ENCODE measurements at regions not wholly inside any gene's neighbourhood (a gene's known extent, or its start where the extent isn't known, plus 50 kb on each side); places are given as distances from the start of the nearest gene placed in this dataset.

DNA sequence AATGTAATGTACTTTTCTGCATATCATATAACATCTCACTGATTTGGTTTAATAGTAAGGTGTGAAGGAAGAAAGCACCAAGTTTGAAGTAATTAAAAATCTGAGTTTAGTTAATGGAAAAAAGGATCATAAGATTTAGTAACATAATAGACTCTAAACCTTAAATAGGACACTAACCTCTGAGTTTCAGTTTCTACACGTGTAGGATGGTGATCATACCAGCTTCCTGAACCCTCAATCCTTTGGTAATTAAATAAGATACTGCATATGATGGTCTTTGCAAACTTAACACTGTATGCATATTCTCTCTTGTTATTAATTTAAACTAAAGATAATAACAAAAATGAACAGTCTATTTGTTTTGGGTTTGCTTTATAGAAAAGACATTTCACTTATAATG is 216.8 kb downstream of the NUP35 start:
- Histone ChIP-seq H3K27me3 (ENCODE audit: insufficient read depth, low read length) (no peaks in the 10 kb centered on the region), H3K36me3 (ENCODE audit: insufficient read depth, low read length) (no peaks in the 10 kb centered on the region), H2AFZ (ENCODE audit: low read depth, low read length) (no peak overlapping the region), H3K4me3 (ENCODE audit: low read length) (no peak overlapping the region), H3K9me3 (ENCODE audit: low read length) (no peaks in the 10 kb centered on the region), H3K4me1 (ENCODE audit: insufficient read depth, low read length) (no peaks in the 10 kb centered on the region)

DNA sequence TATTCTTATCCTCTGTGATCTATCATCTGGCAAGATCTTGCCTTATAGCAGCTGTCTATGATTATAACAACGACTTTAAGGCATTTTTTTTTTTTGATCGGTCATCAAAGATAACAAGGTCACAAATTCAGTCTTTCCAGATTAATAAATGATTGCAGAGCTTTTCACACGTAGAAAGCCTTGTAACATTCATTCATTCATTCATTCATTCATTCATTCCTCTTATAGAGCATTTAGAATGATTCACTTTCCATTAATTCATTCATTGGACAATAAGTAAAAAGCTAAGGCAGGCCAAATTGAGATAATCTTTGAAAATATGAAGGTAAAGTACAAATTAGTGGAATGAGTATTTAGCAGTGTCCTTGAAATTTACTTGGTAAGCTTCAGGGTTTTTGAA is 223.7 kb downstream of the NUP35 start:
- no peak overlapping the region for H3K4me3 ChIP-seq (ENCODE audit: low read length)
- no peaks in the 10 kb centered on the region for H3K4me1 ChIP-seq (ENCODE audit: insufficient read depth, low read length)
- H3K36me3 ChIP-seq (ENCODE audit: insufficient read depth, low read length): no peaks in the 10 kb centered on the region
- H2AFZ ChIP-seq (ENCODE audit: low read depth, low read length): no peak overlapping the region
- H3K9me3 ChIP-seq (ENCODE audit: low read length): no peaks in the 10 kb centered on the region
- no peaks in the 10 kb centered on the region for H3K27me3 ChIP-seq (ENCODE audit: insufficient read depth, low read length)

DNA sequence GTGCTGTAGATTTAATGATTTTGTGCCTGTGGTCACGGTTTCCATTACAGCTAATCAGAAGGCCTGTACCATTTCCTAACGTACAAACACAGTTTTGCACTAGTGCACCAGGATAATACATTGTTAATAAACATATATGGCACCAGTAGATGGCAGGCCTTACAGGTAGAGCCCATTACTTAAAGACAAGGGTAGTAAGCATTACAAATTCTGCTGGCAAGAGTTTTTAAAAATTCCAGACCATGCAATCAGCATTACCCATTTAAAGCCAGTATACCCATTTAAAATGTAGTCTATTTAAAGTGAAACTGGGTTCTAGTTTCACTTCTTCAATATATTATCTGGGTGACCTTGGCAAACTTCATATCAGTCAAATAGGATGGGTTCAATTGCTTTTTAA is 224.2 kb downstream of the NUP35 start:
- Histone ChIP-seq H3K27me3 (ENCODE audit: insufficient read depth, low read length) (no peaks in the 10 kb centered on the region), H3K4me3 (ENCODE audit: low read length) (no peak overlapping the region), H3K4me1 (ENCODE audit: insufficient read depth, low read length) (no peaks in the 10 kb centered on the region), H3K36me3 (ENCODE audit: insufficient read depth, low read length) (no peaks in the 10 kb centered on the region), H3K9me3 (ENCODE audit: low read length) (no peaks in the 10 kb centered on the region), H2AFZ (ENCODE audit: low read depth, low read length) (no peak overlapping the region)

DNA sequence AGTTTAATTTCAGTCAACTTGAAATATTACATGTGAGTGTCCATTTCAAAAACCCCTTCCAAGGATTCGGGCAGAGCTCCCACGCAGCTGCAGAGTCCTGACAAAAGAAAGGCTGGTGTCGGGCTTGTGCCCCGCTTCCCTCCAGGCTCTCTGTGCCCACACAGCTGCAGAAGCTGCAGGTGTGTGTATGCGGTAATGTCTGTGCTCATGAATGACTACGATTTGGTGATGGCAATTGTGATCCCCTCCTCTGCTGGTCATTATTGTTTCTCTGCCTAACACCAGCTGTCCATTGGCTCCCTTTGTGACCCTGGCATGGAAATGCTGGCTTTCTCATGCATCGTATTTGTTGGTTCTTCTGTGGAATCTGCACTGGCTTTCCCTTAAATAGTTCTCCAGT is 224.8 kb downstream of the NUP35 start:
- Histone ChIP-seq H2AFZ (ENCODE audit: low read depth, low read length) (peak overlapping the region; percentile 13), H3K4me1 (ENCODE audit: insufficient read depth, low read length) (no peaks in the 10 kb centered on the region), H3K4me3 (ENCODE audit: low read length) (no peak overlapping the region), H3K27me3 (ENCODE audit: insufficient read depth, low read length) (no peaks in the 10 kb centered on the region), H3K36me3 (ENCODE audit: insufficient read depth, low read length) (no peaks in the 10 kb centered on the region), H3K9me3 (ENCODE audit: low read length) (no peaks in the 10 kb centered on the region)

DNA sequence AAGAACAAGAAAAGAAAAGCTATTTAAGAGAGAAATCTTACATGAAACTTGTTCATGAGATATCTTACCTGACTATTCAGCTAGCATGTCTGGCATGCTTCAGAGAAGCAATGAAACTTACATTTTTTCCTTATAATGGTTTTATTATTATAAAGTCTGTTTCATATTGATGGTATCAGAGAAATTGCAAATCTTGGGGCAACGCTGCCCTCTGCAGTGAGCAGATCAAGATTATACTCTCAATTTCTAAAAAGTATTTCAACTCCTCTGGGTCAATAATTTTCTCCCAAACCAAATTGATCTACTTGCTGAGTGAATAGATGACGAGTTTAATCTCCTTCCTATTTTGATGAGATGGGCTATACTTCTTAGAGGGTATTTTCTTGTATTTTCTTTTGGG is 235.6 kb downstream of the NUP35 start:
- Histone ChIP-seq H2AFZ (ENCODE audit: low read depth, low read length) (no peak overlapping the region), H3K36me3 (ENCODE audit: insufficient read depth, low read length) (no peaks in the 10 kb centered on the region), H3K4me3 (ENCODE audit: low read length) (no peak overlapping the region), H3K27me3 (ENCODE audit: insufficient read depth, low read length) (no peaks in the 10 kb centered on the region), H3K9me3 (ENCODE audit: low read length) (no peaks in the 10 kb centered on the region), H3K4me1 (ENCODE audit: insufficient read depth, low read length) (no peaks in the 10 kb centered on the region)

DNA sequence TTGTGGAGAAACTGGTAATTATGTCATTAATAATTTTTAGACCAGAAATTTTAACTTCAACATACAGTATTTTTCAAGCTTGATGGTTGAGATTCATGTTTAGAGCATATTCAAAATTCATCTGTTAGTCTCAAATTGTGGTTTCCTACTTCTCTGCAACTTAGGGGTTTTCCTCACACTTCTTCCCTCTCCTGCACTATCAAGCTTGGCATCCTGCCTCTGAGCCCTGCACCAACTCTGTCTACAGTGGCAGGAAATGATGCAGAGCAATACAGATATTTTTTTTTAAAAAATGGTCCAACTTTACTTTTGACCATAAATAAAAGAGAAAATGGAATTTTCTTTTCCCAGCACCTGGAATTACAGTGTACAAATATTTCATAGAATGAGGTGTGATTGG is 247.3 kb downstream of the NUP35 start:
- no peak overlapping the region for H2AFZ ChIP-seq (ENCODE audit: low read depth, low read length)
- no peak overlapping the region for H3K4me3 ChIP-seq (ENCODE audit: low read length)
- H3K27me3 ChIP-seq (ENCODE audit: insufficient read depth, low read length): no peaks in the 10 kb centered on the region
- H3K36me3 ChIP-seq (ENCODE audit: insufficient read depth, low read length): no peaks in the 10 kb centered on the region
- H3K4me1 ChIP-seq (ENCODE audit: insufficient read depth, low read length): no peaks in the 10 kb centered on the region
- H3K9me3 ChIP-seq (ENCODE audit: low read length): no peaks in the 10 kb centered on the region

DNA sequence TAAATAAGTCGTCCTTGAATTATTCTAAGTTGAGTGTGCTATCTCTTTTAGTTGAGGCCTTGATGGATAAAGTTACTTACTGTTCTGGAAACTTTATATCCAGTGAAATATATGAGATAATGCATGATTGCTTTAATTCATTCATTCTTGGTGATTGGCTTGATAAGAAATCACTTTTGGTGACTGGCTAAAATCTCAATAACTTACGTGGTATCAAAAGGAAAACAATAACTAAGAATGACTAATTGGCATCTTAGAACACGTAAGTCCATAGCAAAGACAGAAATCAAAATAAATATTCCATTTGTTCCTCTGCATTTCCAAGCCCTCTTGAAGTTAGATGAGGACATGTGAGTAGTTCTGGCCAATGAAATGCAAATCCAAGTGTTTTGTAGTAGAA is 251.6 kb downstream of the NUP35 start:
- Histone ChIP-seq H2AFZ (ENCODE audit: low read depth, low read length) (no peak overlapping the region), H3K4me3 (ENCODE audit: low read length) (no peak overlapping the region), H3K27me3 (ENCODE audit: insufficient read depth, low read length) (no peaks in the 10 kb centered on the region), H3K9me3 (ENCODE audit: low read length) (no peaks in the 10 kb centered on the region), H3K36me3 (ENCODE audit: insufficient read depth, low read length) (no peaks in the 10 kb centered on the region), H3K4me1 (ENCODE audit: insufficient read depth, low read length) (no peaks in the 10 kb centered on the region)

DNA sequence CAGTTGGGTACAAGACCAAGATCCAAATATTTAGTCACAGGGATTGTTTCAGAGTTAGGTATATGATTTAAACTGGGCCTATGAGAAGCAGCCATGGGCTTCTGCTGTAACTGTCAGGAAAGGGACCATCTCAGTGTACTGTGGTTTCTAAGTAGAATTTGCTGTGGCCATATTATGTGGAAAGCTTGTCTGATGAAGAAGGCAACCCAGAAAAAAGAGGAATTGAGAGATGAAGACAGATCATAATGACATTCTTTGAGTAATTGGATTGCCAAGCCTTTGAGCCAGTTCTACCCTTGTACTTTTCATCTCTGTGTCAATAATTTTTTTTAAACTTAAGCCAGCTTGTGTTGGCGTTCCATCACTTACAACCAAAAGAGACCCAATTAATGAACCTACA is 259.6 kb downstream of the NUP35 start:
- no peaks in the 10 kb centered on the region for H3K9me3 ChIP-seq (ENCODE audit: low read length)
- no peaks in the 10 kb centered on the region for H3K4me1 ChIP-seq (ENCODE audit: insufficient read depth, low read length)
- H2AFZ ChIP-seq (ENCODE audit: low read depth, low read length): no peak overlapping the region
- H3K4me3 ChIP-seq (ENCODE audit: low read length): no peak overlapping the region
- no peaks in the 10 kb centered on the region for H3K36me3 ChIP-seq (ENCODE audit: insufficient read depth, low read length)
- no peaks in the 10 kb centered on the region for H3K27me3 ChIP-seq (ENCODE audit: insufficient read depth, low read length)

DNA sequence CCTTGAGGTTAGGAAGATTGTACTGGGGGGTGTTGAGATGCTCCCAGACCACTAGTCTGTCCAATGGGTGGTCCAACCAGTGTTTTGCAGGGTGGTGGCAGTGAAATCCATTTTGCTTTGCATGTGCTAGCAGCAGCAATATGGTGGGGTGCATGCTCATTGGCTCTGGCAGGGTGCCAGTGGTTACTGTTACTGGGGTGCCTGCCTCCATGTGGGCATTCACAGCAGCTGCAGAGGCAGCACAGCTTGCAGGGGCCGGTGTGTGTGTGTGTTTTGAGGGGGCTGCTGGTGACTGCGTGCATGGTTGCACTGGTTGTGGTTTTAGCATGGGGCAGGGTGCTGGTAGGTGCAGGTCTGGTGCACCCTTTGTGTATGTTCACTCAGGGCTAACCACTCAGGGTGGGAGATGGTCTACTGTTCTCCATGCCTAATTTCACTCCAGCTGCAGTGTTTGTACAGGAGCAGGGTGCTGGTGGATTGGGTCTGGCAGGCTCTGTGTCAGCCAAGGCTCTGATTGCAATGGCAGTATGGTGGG is 265.4 kb downstream of the NUP35 start:
- H3K36me3 ChIP-seq (ENCODE audit: insufficient read depth, low read length): no peaks in the 10 kb centered on the region
- no peaks in the 10 kb centered on the region for H3K4me1 ChIP-seq (ENCODE audit: insufficient read depth, low read length)
- no peak overlapping the region for H3K4me3 ChIP-seq (ENCODE audit: low read length)
- H2AFZ ChIP-seq (ENCODE audit: low read depth, low read length): no peak overlapping the region
- peaks cover 3% of the 10 kb centered on the region for H3K9me3 ChIP-seq (ENCODE audit: low read length)
- no peaks in the 10 kb centered on the region for H3K27me3 ChIP-seq (ENCODE audit: insufficient read depth, low read length)

DNA sequence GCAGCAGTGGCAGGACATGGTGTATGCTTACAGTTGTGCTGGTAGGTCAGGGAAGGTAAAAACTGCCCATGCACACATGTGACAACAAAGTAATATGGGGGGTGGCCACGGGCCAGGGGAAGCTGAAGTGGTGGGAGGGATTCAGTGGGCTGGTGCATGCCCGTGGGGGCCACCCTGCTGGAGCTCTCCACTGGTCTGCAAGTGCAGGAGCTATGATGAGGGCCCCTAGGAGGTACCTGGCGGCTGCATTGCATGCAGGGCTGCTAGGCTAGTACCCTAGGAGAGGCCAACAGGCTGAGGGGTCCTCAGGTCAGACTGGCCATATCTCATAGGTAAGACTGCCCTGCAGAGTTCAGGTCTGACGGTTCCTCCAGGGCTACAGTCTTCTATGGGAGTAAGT is 265.9 kb downstream of the NUP35 start:
- no peak overlapping the region for H3K4me3 ChIP-seq (ENCODE audit: low read length)

DNA sequence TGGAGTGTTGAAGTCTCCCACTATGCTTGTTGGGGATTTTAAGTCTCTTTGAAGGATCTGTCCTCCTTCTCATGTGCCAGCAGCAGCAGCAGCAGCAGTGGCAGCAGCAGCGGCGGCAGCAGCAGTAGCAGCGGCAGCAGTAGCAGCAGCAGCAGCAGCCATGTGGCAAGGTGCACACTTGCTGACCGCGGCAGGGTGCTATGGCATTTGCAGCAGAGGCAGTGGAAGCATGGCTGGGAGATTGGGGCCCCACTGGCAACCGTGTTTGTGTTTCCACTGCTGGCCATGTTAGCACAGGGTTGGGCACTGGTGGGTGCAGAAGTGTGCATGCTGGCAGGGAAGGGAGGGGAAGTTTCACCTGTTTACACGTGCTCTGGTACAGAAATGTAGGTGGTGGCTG is 280.1 kb downstream of the NUP35 start:
- Histone ChIP-seq H3K4me3 (ENCODE audit: low read length) (no peak overlapping the region), H2AFZ (ENCODE audit: low read depth, low read length) (no peak overlapping the region), H3K9me3 (ENCODE audit: low read length) (no peaks in the 10 kb centered on the region), H3K36me3 (ENCODE audit: insufficient read depth, low read length) (no peaks in the 10 kb centered on the region), H3K4me1 (ENCODE audit: insufficient read depth, low read length) (no peaks in the 10 kb centered on the region), H3K27me3 (ENCODE audit: insufficient read depth, low read length) (no peaks in the 10 kb centered on the region)

More for the DNA sequence above, 265.9 kb downstream of the NUP35 start:
- Histone ChIP-seq H2AFZ (ENCODE audit: low read depth, low read length) (no peak overlapping the region), H3K4me1 (ENCODE audit: insufficient read depth, low read length) (no peaks in the 10 kb centered on the region), H3K36me3 (ENCODE audit: insufficient read depth, low read length) (no peaks in the 10 kb centered on the region), H3K27me3 (ENCODE audit: insufficient read depth, low read length) (no peaks in the 10 kb centered on the region), H3K9me3 (ENCODE audit: low read length) (peaks cover 3% of the 10 kb centered on the region)

DNA sequence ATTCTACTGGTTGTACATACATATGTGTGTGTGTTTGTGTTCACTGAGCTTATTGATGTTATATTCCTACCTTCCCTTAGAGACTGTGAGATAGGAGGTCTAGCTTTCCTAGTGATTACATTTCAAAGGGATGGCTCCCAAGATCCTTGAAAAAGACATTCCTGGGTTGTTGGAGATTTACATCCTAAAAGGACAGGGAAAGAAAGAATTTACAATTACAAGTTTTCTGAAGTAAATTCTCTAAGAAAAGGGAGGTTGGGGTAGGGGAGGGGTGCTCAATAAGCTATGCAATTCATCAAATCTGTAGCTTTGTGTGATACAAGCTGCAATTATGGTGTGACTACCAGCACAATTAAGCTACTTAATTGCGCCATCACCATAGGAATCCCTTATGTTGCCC is 284.3 kb downstream of the NUP35 start:
- Histone ChIP-seq H3K36me3 (ENCODE audit: insufficient read depth, low read length) (no peaks in the 10 kb centered on the region), H3K27me3 (ENCODE audit: insufficient read depth, low read length) (no peaks in the 10 kb centered on the region), H2AFZ (ENCODE audit: low read depth, low read length) (no peak overlapping the region), H3K4me3 (ENCODE audit: low read length) (no peak overlapping the region), H3K4me1 (ENCODE audit: insufficient read depth, low read length) (no peaks in the 10 kb centered on the region), H3K9me3 (ENCODE audit: low read length) (no peaks in the 10 kb centered on the region)

DNA sequence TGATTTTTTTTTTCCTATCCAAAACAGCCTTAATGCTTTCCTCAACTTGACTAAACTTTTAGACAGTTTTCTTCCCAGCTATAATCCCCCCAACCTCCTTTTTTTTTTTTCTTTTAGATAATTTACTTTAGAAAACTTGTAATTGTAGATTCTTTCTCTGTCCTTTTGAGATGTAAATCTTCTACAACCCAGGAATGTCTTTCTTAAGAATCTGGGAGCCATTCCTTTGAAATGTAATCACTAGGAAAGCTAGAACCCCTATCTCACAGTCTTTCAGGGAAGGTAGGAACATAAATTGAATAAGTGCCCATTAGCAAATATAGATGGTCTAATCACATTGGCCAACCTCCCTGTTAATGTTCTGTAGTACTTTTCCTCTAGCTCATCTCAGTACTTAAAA is 285.4 kb downstream of the NUP35 start:
- Histone ChIP-seq H3K4me1 (ENCODE audit: insufficient read depth, low read length) (no peaks in the 10 kb centered on the region), H3K4me3 (ENCODE audit: low read length) (no peak overlapping the region), H3K27me3 (ENCODE audit: insufficient read depth, low read length) (no peaks in the 10 kb centered on the region), H3K36me3 (ENCODE audit: insufficient read depth, low read length) (no peaks in the 10 kb centered on the region), H2AFZ (ENCODE audit: low read depth, low read length) (no peak overlapping the region), H3K9me3 (ENCODE audit: low read length) (no peaks in the 10 kb centered on the region)

DNA sequence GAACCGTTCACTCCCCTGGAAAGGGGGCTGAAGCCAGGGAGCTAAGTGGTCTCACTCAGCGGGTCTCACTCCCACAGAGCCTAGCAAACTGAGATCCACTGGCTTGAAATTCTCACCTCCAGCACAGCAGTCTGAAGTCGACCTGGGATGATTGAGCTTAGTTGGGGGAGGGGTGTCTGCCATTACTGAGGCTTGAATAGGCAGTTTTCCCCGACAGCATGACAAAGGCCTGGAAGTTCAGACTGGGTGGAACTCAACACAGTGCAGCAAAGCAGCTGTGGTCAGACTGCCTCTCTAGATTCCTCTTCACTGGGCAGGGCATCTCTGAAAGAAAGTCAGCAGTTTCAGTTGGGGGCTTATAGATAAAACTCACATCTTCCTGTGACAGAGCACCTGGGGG is 292.5 kb downstream of the NUP35 start:
- Histone ChIP-seq H3K4me3 (ENCODE audit: low read length) (no peak overlapping the region), H3K27me3 (ENCODE audit: insufficient read depth, low read length) (no peaks in the 10 kb centered on the region), H2AFZ (ENCODE audit: low read depth, low read length) (no peak overlapping the region), H3K4me1 (ENCODE audit: insufficient read depth, low read length) (no peaks in the 10 kb centered on the region), H3K9me3 (ENCODE audit: low read length) (no peaks in the 10 kb centered on the region), H3K36me3 (ENCODE audit: insufficient read depth, low read length) (no peaks in the 10 kb centered on the region)

Data from neuron (in vitro differentiated cells).